H1 (cell line): ENCODE measurements at regions not wholly inside any gene's neighbourhood (a gene's known extent, or its start where the extent isn't known, plus 50 kb on each side); places are given as distances from the start of the nearest gene placed in this dataset.
"Not testable (repeated sequence)": the region's sequence is repeated elsewhere in the genome, so short reads cannot be mapped to it uniquely, and the experiment has no call there.

ENCODE experiments used
- CTCF ChIA-PET: fragments of 300-600 bp; sonication (Branson Sonifier 250); formaldehyde crosslinking; loops from one replicate; lab custom pipeline; 2021; ENCODE audit not compliant: partially characterized antibody; lab: Charles Lee
- POLR2A ChIA-PET: fragments of 300-600 bp; sonication (Branson Sonifier 250); formaldehyde crosslinking; loops from one replicate; lab custom pipeline; 2021; ENCODE audit warnings: inconsistent platforms; ENCODE audit not compliant: partially characterized antibody; lab: Charles Lee
- DNase-seq, 2 experiments: peaks; one replicate each; pipeline versions ENCODE4 v3.0.0 to v3.0.0-alpha.2; 2010 to 2022; ENCODE audit warnings: low spot score in 2 of 2, low read depth in 1 of 2, mixed read lengths in 1 of 2
- FAIRE-seq: peaks from 2 replicates; lab custom pipeline; 2011; peaks lifted over from hg19 to GRCh38; lab: Jason Lieb, UNC
- H2AFZ ChIP-seq: 2 replicates; pipeline ENCODE4 v1.8.1; 2012; ENCODE audit warnings: low read length, inconsistent platforms
- H2AK5ac ChIP-seq: 2 replicates; pipeline ENCODE4 v1.6.1; 2013; ENCODE audit warnings: low read depth, low read length
- H2BK120ac ChIP-seq: replicated peaks from 2 replicates; pipeline ENCODE3; 2013; ENCODE audit warnings: low read depth, low read length, inconsistent platforms
- H2BK12ac ChIP-seq: 2 replicates; pipeline ENCODE4 v1.6.1; 2013; ENCODE audit warnings: low read depth, low read length
- H2BK15ac ChIP-seq: 2 replicates; pipeline ENCODE4 v1.6.1; 2013; ENCODE audit warnings: low read length
- H2BK20ac ChIP-seq: 2 replicates; pipeline ENCODE4 v1.6.1; 2013; ENCODE audit warnings: low read length
- H2BK5ac ChIP-seq: 2 replicates; pipeline ENCODE4 v1.6.1; 2013; ENCODE audit warnings: low read depth, low read length
- H3K14ac ChIP-seq: 2 replicates; pipeline ENCODE4 v1.6.1; 2013; ENCODE audit warnings: inconsistent platforms; ENCODE audit not compliant: insufficient read length
- H3K18ac ChIP-seq: 2 replicates; pipeline ENCODE4 v1.6.1; 2013; ENCODE audit warnings: low read length; ENCODE audit errors: extremely low read depth
- H3K23ac ChIP-seq: 2 replicates; pipeline ENCODE4 v1.6.1; 2013; ENCODE audit warnings: inconsistent platforms; ENCODE audit not compliant: insufficient read length
- H3K23me2 ChIP-seq: 2 replicates; pipeline ENCODE4 v1.6.1; 2013; ENCODE audit warnings: low read depth, low read length
- H3K27ac ChIP-seq: 2 replicates; pipeline ENCODE4 v1.6.1; 2011; ENCODE audit warnings: low read depth, low read length, inconsistent platforms
- H3K27me3 ChIP-seq, 4 experiments: replicated peaks in 1 of 4; 1 replicate in 1 of 4; 2 replicates in 3 of 4; pipeline versions ENCODE4 v1.6.1 to v1.8.1; 2011 to 2013; ENCODE audit warnings: low read length in 3 of 4, mild to moderate bottlenecking in 3 of 4, inconsistent platforms in 2 of 4, mixed read lengths in 2 of 4, moderate library complexity in 1 of 4; ENCODE audit not compliant: control insufficient read depth in 3 of 4, insufficient read depth in 3 of 4; ENCODE audit errors: extremely low read depth in 1 of 4
- H3K36me3 ChIP-seq, 4 experiments: 2 replicates each; pipeline versions ENCODE4 v1.6.1 to v1.8.1; 2011 to 2013; ENCODE audit warnings: mild to moderate bottlenecking in 4 of 4, low read length in 3 of 4, moderate library complexity in 2 of 4, control low read depth in 1 of 4, inconsistent platforms in 1 of 4; ENCODE audit not compliant: insufficient read depth in 4 of 4, control insufficient read depth in 2 of 4
- H3K4ac ChIP-seq: replicated peaks from 2 replicates; pipeline ENCODE3; 2013; ENCODE audit warnings: low read length, low read depth, mixed read lengths, inconsistent platforms; ENCODE audit not compliant: insufficient read length
- H3K4me1 ChIP-seq, 4 experiments: replicated peaks in 1 of 4; 1 replicate in 1 of 4; 2 replicates in 3 of 4; pipeline versions ENCODE4 v1.6.1 to v1.8.1; 2011 to 2013; ENCODE audit warnings: low read length in 3 of 4, inconsistent platforms in 2 of 4, mixed read lengths in 1 of 4; ENCODE audit not compliant: insufficient read depth in 4 of 4, control insufficient read depth in 3 of 4
- H3K4me2 ChIP-seq, 2 experiments: 2 replicates each; pipeline versions ENCODE4 v1.6.1 to v1.8.1; 2011 to 2013; ENCODE audit warnings: low read depth in 2 of 2, low read length in 2 of 2, control low read depth in 1 of 2, inconsistent platforms in 1 of 2, mild to moderate bottlenecking in 1 of 2; ENCODE audit not compliant: insufficient read depth in 1 of 2
- H3K4me3 ChIP-seq, 4 experiments: fragments of 200-600, 300-600 bp in 1 of 4; sonication (generic), shearing (Covaris generic), sonication (Bioruptor Twin) in 1 of 4; 2 replicates each; pipeline versions ENCODE4 v1.5.1 to v1.8.1; 2011 to 2016; ENCODE audit warnings: low read length in 4 of 4, low read depth in 3 of 4, control low read depth in 2 of 4, inconsistent platforms in 2 of 4, mild to moderate bottlenecking in 2 of 4, mixed read lengths in 1 of 4, moderate library complexity in 1 of 4; ENCODE audit not compliant: insufficient read depth in 2 of 4; ENCODE audit errors: extremely low read depth in 1 of 4
- H3K56ac ChIP-seq: replicated peaks from 2 replicates; pipeline ENCODE3; 2013; ENCODE audit warnings: low read depth, mild to moderate bottlenecking, mixed read lengths, low read length, inconsistent platforms; ENCODE audit not compliant: insufficient read length
- H3K79me1 ChIP-seq: 2 replicates; pipeline ENCODE4 v1.6.1; 2013; ENCODE audit warnings: low read depth, low read length, control low read depth
- H3K79me2 ChIP-seq, 2 experiments: 2 replicates each; pipeline versions ENCODE4 v1.6.1 to v1.8.1; 2012 to 2013; ENCODE audit warnings: low read length in 2 of 2, mild to moderate bottlenecking in 2 of 2, inconsistent platforms in 1 of 2; ENCODE audit not compliant: insufficient read depth in 2 of 2, control insufficient read depth in 1 of 2
- H3K9ac ChIP-seq, 4 experiments: replicated peaks in 1 of 4; 1 replicate in 1 of 4; 2 replicates in 3 of 4; pipeline versions ENCODE4 v1.6.1 to v1.8.1; 2011 to 2013; ENCODE audit warnings: low read depth in 3 of 4, low read length in 3 of 4, control low read depth in 2 of 4, mild to moderate bottlenecking in 2 of 4, moderate library complexity in 2 of 4, inconsistent platforms in 1 of 4; ENCODE audit errors: extremely low read depth in 1 of 4
- H3K9me3 ChIP-seq, 2 experiments: 2 replicates each; pipeline versions ENCODE4 v1.6.1 to v1.8.1; 2012 to 2013; ENCODE audit warnings: mild to moderate bottlenecking in 2 of 2, moderate library complexity in 2 of 2, control low read depth in 1 of 2, inconsistent platforms in 1 of 2, low read depth in 1 of 2, low read length in 1 of 2, mixed read lengths in 1 of 2; ENCODE audit not compliant: insufficient read depth in 2 of 2
- H4K20me1 ChIP-seq, 2 experiments: replicated peaks in 1 of 2; 2 replicates each; pipeline versions ENCODE3 to v1.8.1; 2011 to 2013; ENCODE audit warnings: inconsistent platforms in 2 of 2, low read length in 2 of 2, mild to moderate bottlenecking in 1 of 2; ENCODE audit not compliant: insufficient read depth in 2 of 2, control insufficient read depth in 1 of 2
- H4K5ac ChIP-seq: 2 replicates; pipeline ENCODE4 v1.6.1; 2013; ENCODE audit warnings: low read length, low read depth, mixed read lengths, inconsistent platforms; ENCODE audit not compliant: insufficient read length
- H4K8ac ChIP-seq: 2 replicates; pipeline ENCODE4 v1.8.0; 2013; ENCODE audit warnings: mild to moderate bottlenecking, moderate library complexity, low read length, inconsistent platforms; ENCODE audit not compliant: insufficient read depth; ENCODE audit errors: extremely low read depth
- H4K91ac ChIP-seq: replicated peaks from 2 replicates; pipeline ENCODE3; 2013; ENCODE audit warnings: low read length, mixed read lengths, inconsistent platforms; ENCODE audit not compliant: insufficient read length
- WGBS, 2 experiments: shearing (Covaris generic) in 1 of 2; methylation state at CpG; one replicate each; pipeline versions ENCODE4 v1.1.6 to v1.1.7; 2013 to 2015; ENCODE audit warnings: low lambda C conversion rate in 2 of 2, mixed read lengths in 2 of 2, inconsistent platforms in 1 of 2, low coverage in 1 of 2, missing lambda C conversion rate in 1 of 2; ENCODE audit not compliant: insufficient replicate concordance in 2 of 2, insufficient coverage in 1 of 2, insufficient read length in 1 of 2; ENCODE audit errors: extremely low coverage in 1 of 2, missing lambda C conversion rate in 1 of 2; 5-methylcytosine and 5-hydroxymethylcytosine counted together

DNA sequence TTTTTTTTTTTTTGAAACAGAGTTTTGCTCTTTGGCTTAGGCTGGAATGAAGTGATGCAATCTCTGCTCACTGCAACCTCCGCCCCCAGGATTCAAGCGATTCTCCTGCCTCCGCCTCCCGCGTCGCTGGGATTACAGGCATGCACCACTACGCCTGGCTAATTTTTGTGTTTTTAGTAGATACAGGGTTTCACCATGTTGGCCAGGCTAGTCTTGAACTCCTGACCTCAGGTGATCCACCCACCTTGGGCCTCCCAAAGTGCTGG, 148.3 kb upstream of the ADAMTSL1 start:
- H3K56ac ChIP-seq, FAIRE-seq, H4K20me1 ChIP-seq, H4K5ac ChIP-seq, H2BK15ac ChIP-seq, H2AFZ ChIP-seq, DNase-seq, CTCF ChIA-PET, H3K4me3 ChIP-seq, H3K27me3 ChIP-seq, H2AK5ac ChIP-seq, H3K36me3 ChIP-seq, H3K4ac ChIP-seq, H3K9ac ChIP-seq, H3K27ac ChIP-seq, H3K4me2 ChIP-seq, H3K79me2 ChIP-seq, H2BK20ac ChIP-seq, H3K9me3 ChIP-seq, H2BK5ac ChIP-seq, POLR2A ChIA-PET, H4K8ac ChIP-seq, H3K23me2 ChIP-seq, H3K4me1 ChIP-seq, H3K23ac ChIP-seq, H3K18ac ChIP-seq, H2BK120ac ChIP-seq, H2BK12ac ChIP-seq, H3K79me1 ChIP-seq, H4K91ac ChIP-seq, H3K14ac ChIP-seq: not testable (repeated sequence)
- 92% methylated on average over 7 of the region's 7 CpGs; no CpG with 5 or more reads in 1 of the 2 experiments for WGBS, 2 experiments
